Kidney epithelial cell (primary cell): ENCODE measurements at regions not wholly inside any gene's neighbourhood (a gene's known extent, or its start where the extent isn't known, plus 50 kb on each side); places are given as distances from the start of the nearest gene placed in this dataset.
A peak's percentile ranks its signal among the peaks of the same experiment; 100 is the strongest.

Experiments used
- DNase-seq: peaks from one replicate; pipeline ENCODE4 v3.0.0-alpha.2; 2010; ENCODE audit warnings: low read depth
- H3K27me3 ChIP-seq: 2 replicates; pipeline ENCODE4 v1.6.0; 2011; ENCODE audit warnings: low read length; ENCODE audit not compliant: control insufficient read depth, insufficient read depth
- H3K36me3 ChIP-seq: 2 replicates; pipeline ENCODE4 v1.5.1; 2011; ENCODE audit warnings: low read length; ENCODE audit not compliant: control insufficient read depth, insufficient read depth
- H3K4me3 ChIP-seq: 2 replicates; pipeline ENCODE4 v1.5.1; 2011; ENCODE audit warnings: low read depth, mild to moderate bottlenecking, control low read depth, low read length
- TF ChIP-seq, protein P1 (sequence below): IDR thresholded peaks from 2 replicates; pipeline ENCODE4 v1.5.1; 2011; ENCODE audit warnings: mild to moderate bottlenecking, moderate library complexity, low read length, control low read depth, inconsistent platforms; ENCODE audit not compliant: insufficient read depth, poor library complexity, severe bottlenecking

DNA sequence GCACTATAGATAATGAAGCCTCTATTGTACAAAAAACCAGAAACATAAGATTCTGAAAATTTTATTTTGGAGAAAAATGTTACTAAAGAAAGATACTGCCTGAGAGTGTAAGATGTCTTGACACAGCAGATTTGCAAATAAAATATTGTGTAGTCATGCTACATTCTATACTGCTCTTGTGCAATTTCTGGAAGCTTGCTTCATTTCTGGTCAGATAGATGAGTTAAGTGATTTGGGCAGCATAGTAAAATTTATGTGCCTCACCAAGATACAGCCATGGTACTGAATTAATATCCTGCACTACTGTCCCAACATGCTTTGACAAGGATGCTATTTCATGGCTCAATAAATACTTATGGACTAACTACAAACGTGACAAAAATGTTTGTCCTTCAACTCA, 55.1 kb upstream of the STARD13 start:
- no peaks in the 10 kb centered on the region for H3K27me3 ChIP-seq
- no peak for DNase-seq
- no peaks in the 10 kb centered on the region for H3K36me3 ChIP-seq
- no peak overlapping the region for H3K4me3 ChIP-seq
- TF ChIP-seq, protein P1, sequence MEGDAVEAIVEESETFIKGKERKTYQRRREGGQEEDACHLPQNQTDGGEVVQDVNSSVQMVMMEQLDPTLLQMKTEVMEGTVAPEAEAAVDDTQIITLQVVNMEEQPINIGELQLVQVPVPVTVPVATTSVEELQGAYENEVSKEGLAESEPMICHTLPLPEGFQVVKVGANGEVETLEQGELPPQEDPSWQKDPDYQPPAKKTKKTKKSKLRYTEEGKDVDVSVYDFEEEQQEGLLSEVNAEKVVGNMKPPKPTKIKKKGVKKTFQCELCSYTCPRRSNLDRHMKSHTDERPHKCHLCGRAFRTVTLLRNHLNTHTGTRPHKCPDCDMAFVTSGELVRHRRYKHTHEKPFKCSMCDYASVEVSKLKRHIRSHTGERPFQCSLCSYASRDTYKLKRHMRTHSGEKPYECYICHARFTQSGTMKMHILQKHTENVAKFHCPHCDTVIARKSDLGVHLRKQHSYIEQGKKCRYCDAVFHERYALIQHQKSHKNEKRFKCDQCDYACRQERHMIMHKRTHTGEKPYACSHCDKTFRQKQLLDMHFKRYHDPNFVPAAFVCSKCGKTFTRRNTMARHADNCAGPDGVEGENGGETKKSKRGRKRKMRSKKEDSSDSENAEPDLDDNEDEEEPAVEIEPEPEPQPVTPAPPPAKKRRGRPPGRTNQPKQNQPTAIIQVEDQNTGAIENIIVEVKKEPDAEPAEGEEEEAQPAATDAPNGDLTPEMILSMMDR: no peak

GRCh38 chr13:33341861-33342452, 56.4 kb upstream of the STARD13 start:
- TF ChIP-seq, protein P1: no peak
- H3K36me3 ChIP-seq: no peaks in the 10 kb centered on the region
- no peak for DNase-seq
- H3K4me3 ChIP-seq: no peak overlapping the region
- H3K27me3 ChIP-seq: no peaks in the 10 kb centered on the region

DNA sequence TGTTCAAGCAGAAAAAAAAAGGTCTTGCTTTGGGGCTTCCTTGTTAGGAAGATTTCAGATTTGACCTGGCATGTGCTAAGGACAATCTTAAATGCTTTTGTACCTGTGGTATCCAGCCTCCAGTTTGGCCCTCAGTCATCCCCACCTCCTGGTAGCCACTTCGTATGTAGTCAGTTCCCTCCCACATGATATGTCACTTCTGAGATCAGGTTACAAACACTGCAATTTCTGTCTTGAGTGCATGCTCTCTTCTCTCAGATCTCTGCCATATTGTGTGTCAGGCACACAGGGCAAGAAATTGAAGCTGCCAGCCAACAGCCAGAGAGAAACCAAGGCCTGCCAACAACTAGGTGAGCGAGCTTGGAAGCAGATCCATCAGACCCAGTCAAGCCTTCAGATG, 60.3 kb upstream of the STARD13 start:
- TF ChIP-seq, protein P1: no peak
- Histone ChIP-seq H3K27me3 (no peaks in the 10 kb centered on the region), H3K36me3 (no peaks in the 10 kb centered on the region), H3K4me3 (no peak overlapping the region)
- DNase-seq: no peak

DNA sequence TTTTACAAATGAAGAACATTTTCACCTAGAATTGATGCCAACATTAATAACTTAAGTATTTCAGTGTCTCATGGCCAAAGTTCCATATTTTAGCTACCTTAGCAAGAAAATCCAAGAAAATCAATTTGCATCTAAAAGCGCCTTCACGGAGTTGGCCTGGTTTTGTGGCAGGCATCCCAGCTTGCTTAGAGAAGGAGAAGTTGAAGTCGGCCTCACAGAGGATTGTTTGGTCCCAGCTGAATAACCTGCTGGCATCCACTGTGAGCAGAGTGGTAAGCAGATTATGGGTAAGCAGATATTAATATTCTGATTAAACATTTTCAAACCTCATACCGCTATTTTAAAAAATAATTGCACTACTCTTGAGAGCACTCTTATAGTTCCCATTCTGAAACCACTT, 62.3 kb upstream of the STARD13 start:
- Histone ChIP-seq H3K4me3 (no peak overlapping the region), H3K36me3 (no peaks in the 10 kb centered on the region), H3K27me3 (no peaks in the 10 kb centered on the region)
- TF ChIP-seq, protein P1: no peak
- DNase-seq: no peak

- DNase-seq: no peak
- H3K36me3 ChIP-seq: no peaks in the 10 kb centered on the region
- no peak overlapping the region for H3K4me3 ChIP-seq
- TF ChIP-seq, protein P1: no peak
- H3K27me3 ChIP-seq: no peaks in the 10 kb centered on the region
Observed at GRCh38 chr13:33348366-33348765, 62.8 kb upstream of the STARD13 start.

- DNase-seq: no peak
- Histone ChIP-seq H3K27me3 (no peaks in the 10 kb centered on the region), H3K36me3 (no peaks in the 10 kb centered on the region), H3K4me3 (peak overlapping the region; percentile 67)
- TF ChIP-seq, protein P1: peak; percentile 3
Observed at GRCh38 chr13:33349288-33349985, 63.9 kb upstream of the STARD13 start.
